GM12874 (cell line): ENCODE measurements at regions not wholly inside any gene's neighbourhood (a gene's known extent, or its start where the extent isn't known, plus 50 kb on each side); places are given as distances from the start of the nearest gene placed in this dataset.

Source experiments
- TF ChIP-seq, protein P1 (sequence below): IDR thresholded peaks from 2 replicates; pipeline ENCODE4 v1.5.1; 2011; ENCODE audit warnings: low read depth, mild to moderate bottlenecking, control low read depth, low read length, moderate library complexity; ENCODE audit not compliant: insufficient read depth

DNA sequence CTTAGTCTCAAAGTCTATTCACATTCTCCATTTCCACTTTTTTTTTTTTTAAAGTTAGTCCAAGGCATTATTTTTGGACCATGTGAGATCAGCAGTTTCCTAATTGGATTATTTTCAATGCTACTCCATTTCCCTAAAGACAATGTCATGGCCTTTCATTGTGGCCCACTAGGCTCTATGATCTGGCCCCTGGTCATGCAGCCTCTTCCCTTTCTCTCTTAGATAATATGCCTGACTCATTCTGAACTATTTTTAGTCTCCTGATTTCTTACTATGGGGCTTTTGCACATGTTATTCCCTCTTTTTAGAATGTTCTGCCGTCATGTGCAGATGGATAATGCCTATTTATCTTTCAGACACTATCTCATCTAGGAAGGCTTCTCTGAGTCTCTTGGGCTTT is 157.3 kb downstream of the TMA16 start:
- TF ChIP-seq, protein P1, sequence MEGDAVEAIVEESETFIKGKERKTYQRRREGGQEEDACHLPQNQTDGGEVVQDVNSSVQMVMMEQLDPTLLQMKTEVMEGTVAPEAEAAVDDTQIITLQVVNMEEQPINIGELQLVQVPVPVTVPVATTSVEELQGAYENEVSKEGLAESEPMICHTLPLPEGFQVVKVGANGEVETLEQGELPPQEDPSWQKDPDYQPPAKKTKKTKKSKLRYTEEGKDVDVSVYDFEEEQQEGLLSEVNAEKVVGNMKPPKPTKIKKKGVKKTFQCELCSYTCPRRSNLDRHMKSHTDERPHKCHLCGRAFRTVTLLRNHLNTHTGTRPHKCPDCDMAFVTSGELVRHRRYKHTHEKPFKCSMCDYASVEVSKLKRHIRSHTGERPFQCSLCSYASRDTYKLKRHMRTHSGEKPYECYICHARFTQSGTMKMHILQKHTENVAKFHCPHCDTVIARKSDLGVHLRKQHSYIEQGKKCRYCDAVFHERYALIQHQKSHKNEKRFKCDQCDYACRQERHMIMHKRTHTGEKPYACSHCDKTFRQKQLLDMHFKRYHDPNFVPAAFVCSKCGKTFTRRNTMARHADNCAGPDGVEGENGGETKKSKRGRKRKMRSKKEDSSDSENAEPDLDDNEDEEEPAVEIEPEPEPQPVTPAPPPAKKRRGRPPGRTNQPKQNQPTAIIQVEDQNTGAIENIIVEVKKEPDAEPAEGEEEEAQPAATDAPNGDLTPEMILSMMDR, result no peak

- TF ChIP-seq, protein P1, result no peak
Observed at GRCh38 chr4:163654621-163655020, 160.1 kb downstream of the TMA16 start.

DNA sequence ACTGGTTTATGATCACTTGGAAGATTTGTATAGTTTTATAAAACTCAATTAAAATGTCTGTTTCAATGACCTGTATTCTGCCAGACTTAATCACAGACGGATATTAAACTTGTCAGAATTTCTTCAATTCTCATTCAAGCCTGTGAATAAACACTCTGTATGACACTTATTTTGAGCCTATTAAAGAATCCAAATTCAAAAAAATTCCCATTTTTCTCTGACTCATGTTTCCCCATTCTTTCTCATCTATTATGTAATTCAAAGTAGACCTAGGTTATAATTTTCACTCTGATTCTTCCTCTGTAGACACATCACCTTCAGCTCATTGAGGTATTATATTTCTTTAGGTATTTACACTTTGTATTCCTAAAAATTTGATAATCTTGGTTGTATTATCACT is 166.1 kb downstream of the TMA16 start:
- TF ChIP-seq, protein P1, result no peak

GRCh38 chr4:163662768-163663167 is 168.3 kb downstream of the TMA16 start:
- TF ChIP-seq, protein P1, result no peak

GRCh38 chr4:163663454-163664225 is 169.2 kb downstream of the TMA16 start:
- TF ChIP-seq, protein P1, result no peak

DNA sequence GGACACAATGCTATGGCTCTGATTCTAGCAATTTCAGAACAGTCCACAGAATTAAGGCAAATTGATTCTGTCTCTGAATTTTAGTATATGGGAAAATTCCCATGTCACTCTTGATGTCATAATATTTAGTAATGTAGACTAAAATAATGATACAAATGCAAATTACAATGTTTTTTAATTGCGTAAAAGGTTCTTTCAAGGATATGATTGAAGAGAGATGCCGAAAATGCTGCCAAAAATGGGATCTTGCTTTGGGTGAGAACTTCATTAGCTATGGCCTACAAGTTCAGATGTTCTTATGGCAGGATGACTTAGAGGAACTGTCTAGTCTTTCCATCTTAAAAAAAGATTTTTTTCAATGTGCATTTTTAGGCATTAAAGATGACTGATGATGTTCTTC is 170.6 kb downstream of the TMA16 start:
- TF ChIP-seq, protein P1, result no peak

- TF ChIP-seq, protein P1, result no peak
Observed at GRCh38 chr4:163665521-163666331, 171.2 kb downstream of the TMA16 start.
